Lower leg skin (tissue), 3 donors: ENCODE measurements at regions not wholly inside any gene's neighbourhood (a gene's known extent, or its start where the extent isn't known, plus 50 kb on each side); places are given as distances from the start of the nearest gene placed in this dataset.

ENCODE experiments used
- POLR2A ChIP-seq, 2 donors: fragments of 450-650 bp; IDR thresholded peaks; one replicate each; pipeline ENCODE4 v1.6.1; 2016 to 2017; ENCODE audit warnings: antibody characterized with exemption in 2 of 2, mild to moderate bottlenecking in 1 of 2, moderate library complexity in 1 of 2
- TF ChIP-seq, protein P1 (sequence below), 3 donors: fragments of 450-650 bp; IDR thresholded peaks; one replicate each; pipeline ENCODE4 v1.5.1; 2016; ENCODE audit warnings: antibody characterized with exemption in 3 of 3, mild to moderate bottlenecking in 3 of 3, moderate library complexity in 2 of 3

DNA sequence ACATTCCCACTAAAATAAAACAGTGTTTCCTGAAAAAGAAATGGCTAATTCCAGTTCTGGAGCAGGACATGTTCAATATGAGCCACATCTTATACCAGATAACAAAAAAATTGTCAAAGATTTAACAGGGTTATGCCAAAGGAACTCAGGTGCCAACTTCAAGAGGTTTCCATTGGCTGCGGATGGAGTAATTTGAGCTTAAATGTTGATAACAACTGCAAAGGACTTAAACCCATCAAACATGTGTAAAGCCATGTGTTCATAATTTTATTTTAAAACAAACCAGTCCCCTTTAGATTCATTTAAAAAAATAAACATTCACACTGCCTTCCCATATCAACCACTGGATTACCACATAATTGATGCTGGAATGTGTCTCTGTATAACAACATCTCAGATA is 156.4 kb upstream of the PCDH18 start:
- TF ChIP-seq, protein P1, sequence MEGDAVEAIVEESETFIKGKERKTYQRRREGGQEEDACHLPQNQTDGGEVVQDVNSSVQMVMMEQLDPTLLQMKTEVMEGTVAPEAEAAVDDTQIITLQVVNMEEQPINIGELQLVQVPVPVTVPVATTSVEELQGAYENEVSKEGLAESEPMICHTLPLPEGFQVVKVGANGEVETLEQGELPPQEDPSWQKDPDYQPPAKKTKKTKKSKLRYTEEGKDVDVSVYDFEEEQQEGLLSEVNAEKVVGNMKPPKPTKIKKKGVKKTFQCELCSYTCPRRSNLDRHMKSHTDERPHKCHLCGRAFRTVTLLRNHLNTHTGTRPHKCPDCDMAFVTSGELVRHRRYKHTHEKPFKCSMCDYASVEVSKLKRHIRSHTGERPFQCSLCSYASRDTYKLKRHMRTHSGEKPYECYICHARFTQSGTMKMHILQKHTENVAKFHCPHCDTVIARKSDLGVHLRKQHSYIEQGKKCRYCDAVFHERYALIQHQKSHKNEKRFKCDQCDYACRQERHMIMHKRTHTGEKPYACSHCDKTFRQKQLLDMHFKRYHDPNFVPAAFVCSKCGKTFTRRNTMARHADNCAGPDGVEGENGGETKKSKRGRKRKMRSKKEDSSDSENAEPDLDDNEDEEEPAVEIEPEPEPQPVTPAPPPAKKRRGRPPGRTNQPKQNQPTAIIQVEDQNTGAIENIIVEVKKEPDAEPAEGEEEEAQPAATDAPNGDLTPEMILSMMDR (IDR thresholded peaks at IDR 0.05), result no peak
- no peak for TF ChIP-seq POLR2A (IDR thresholded peaks at IDR 0.05)
